DMS114 treated with DMSO at 0.1 percent for 48 hours (cell line): ENCODE measurements at regions not wholly inside any gene's neighbourhood (a gene's known extent, or its start where the extent isn't known, plus 50 kb on each side); places are given as distances from the start of the nearest gene placed in this dataset.

Experiments used
- DNase-seq: peaks from one replicate; lab custom pipeline; 2025; ENCODE audit not compliant: unreplicated experiment; lab: John Stamatoyannopoulos, UW

- DNase-seq = no peak
Observed at GRCh38 chr12:97921979-97922722, 459.5 kb downstream of the RMST start.

- no peak for DNase-seq
Observed at GRCh38 chr12:97923546-97923945, 460.9 kb downstream of the RMST start.

GRCh38 chr12:97924122-97924521, 461.5 kb downstream of the RMST start:
- no peak for DNase-seq

GRCh38 chr12:97927977-97928376, 465.4 kb downstream of the RMST start:
- DNase-seq = no peak

GRCh38 chr12:97936165-97936564, 473.6 kb downstream of the RMST start:
- no peak for DNase-seq

- DNase-seq = no peak
Observed at GRCh38 chr12:97938031-97938430, 475.4 kb downstream of the RMST start.

GRCh38 chr12:97939156-97939555, 476.6 kb downstream of the RMST start:
- no peak for DNase-seq

GRCh38 chr12:97940105-97940504, 477.5 kb downstream of the RMST start:
- DNase-seq = no peak

GRCh38 chr12:97940629-97941028, 478.0 kb downstream of the RMST start:
- DNase-seq = no peak

- no peak for DNase-seq
Observed at GRCh38 chr12:97941686-97942354, 479.2 kb downstream of the RMST start.

GRCh38 chr12:97943359-97943758, 480.8 kb downstream of the RMST start:
- DNase-seq = no peak

- no peak for DNase-seq
Observed at GRCh38 chr12:97944576-97944975, 482.0 kb downstream of the RMST start.

- no peak for DNase-seq
Observed at GRCh38 chr12:97946701-97947100, 484.1 kb downstream of the RMST start.

GRCh38 chr12:97948591-97948990, 486.0 kb downstream of the RMST start:
- no peak for DNase-seq

GRCh38 chr12:97951239-97951638, 488.6 kb downstream of the RMST start:
- DNase-seq = no peak

- no peak for DNase-seq
Observed at GRCh38 chr12:97951717-97952116, 489.1 kb downstream of the RMST start.

GRCh38 chr12:97957109-97957508, 494.5 kb downstream of the RMST start:
- no peak for DNase-seq

- DNase-seq = no peak
Observed at GRCh38 chr12:97960225-97960624, 497.6 kb downstream of the RMST start.

GRCh38 chr12:97960741-97961608, 498.4 kb downstream of the RMST start:
- DNase-seq = no peak

GRCh38 chr12:97967831-97968230, 505.2 kb downstream of the RMST start:
- no peak for DNase-seq

GRCh38 chr12:97968641-97969197, 506.1 kb downstream of the RMST start:
- DNase-seq = no peak
